ENCODE measurements at regions not wholly inside any gene's neighbourhood (a gene's known extent, or its start where the extent isn't known, plus 50 kb on each side); places are given as distances from the start of the nearest gene placed in this dataset.

DNA sequence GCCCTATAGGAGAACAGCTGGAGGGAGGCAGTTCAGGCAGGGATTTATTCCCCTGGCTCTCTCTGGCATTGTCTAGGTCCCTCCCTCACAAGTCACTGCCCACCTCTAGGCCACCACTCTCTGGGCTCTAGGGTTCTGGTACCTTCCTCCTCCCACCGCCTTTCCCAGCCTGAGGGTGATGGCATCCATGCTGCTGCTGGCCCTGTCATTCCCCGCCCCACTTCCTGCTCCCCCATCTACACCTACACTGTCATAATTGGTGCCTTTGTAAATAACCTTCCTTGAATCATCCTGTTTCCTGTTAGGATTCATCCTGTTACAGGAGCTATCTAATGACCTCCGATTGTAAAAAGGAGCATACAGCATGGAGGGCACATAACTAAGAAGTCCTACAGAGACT, 303.3 kb upstream of the COBL start:
- no peak overlapping the region for H3K9ac ChIP-seq (replicated peaks in 1 of 4; ENCODE audit: extremely low read depth in 1 of 4, low read depth in 3 of 4, low read length in 3 of 4)
- no peak overlapping the region for H4K91ac ChIP-seq (replicated peaks; ENCODE audit: insufficient read length, low read length)
- TF ChIP-seq KDM5A (IDR thresholded peaks at IDR 0.05; ENCODE audit: low read length), result no peak
- TF ChIP-seq EP300 (IDR thresholded peaks at IDR 0.05; ENCODE audit: borderline replicate concordance in 1 of 2, low read depth in 2 of 2, low read length in 2 of 2), result no peak
- no peak for TF ChIP-seq CBX8 (IDR thresholded peaks at IDR 0.05; ENCODE audit: borderline replicate concordance, low read depth, low read length)
- TF ChIP-seq BCL11A (IDR thresholded peaks at IDR 0.05; ENCODE audit: low read depth in 2 of 2, low read length in 2 of 2), result no peak
- TF ChIP-seq MAFK (IDR thresholded peaks at IDR 0.05; ENCODE audit: low read depth, low read length), result no peak
- TF ChIP-seq CTBP2 (IDR thresholded peaks at IDR 0.05; ENCODE audit: borderline replicate concordance, insufficient read depth, insufficient read length, low read length), result no peak
- TF ChIP-seq TEAD4 (IDR thresholded peaks at IDR 0.05; ENCODE audit: low read depth, low read length), result no peak
- TF ChIP-seq EGR1 (IDR thresholded peaks at IDR 0.05; ENCODE audit: borderline replicate concordance, low read depth, low read length), result no peak
- TF ChIP-seq CREB1 (IDR thresholded peaks at IDR 0.05), result no peak
- no peak for TF ChIP-seq EZH2 (IDR thresholded peaks at IDR 0.05; ENCODE audit: low read depth, low read length, severe bottlenecking)
- TF ChIP-seq NANOG (IDR thresholded peaks at IDR 0.05; ENCODE audit: insufficient read depth, low read depth, low read length, poor library complexity, severe bottlenecking), result no peak
- TF ChIP-seq ASH2L (IDR thresholded peaks at IDR 0.05; ENCODE audit: low read length), result no peak
- TF ChIP-seq TAF7 (optimal IDR thresholded peaks at IDR 0.05; ENCODE audit: borderline replicate concordance, low read depth, low read length), result no peak
- TF ChIP-seq SIN3A (conservative IDR thresholded peaks at IDR 0.05 in 1 of 2, IDR thresholded peaks at IDR 0.05 in 1 of 2; ENCODE audit: low read depth in 1 of 2, low read length in 2 of 2), result no peak
- no peak for TF ChIP-seq KDM1A (IDR thresholded peaks at IDR 0.05; ENCODE audit: borderline replicate concordance, low read length)
- FAIRE-seq (no peak), DNase-seq (ENCODE audit: low read depth in 1 of 2, low spot score in 2 of 2) (no peak)
- H3K36me3 ChIP-seq (ENCODE audit: control insufficient read depth in 2 of 4, insufficient read depth in 4 of 4, low read length in 3 of 4), result no peaks in the 10 kb centered on the region
- ChIA-PET POLR2A (ENCODE audit: partially characterized antibody) (no interaction called here), CTCF (ENCODE audit: partially characterized antibody) (no interaction called here)
- H4K20me1 ChIP-seq (replicated peaks in 1 of 2; ENCODE audit: control insufficient read depth in 1 of 2, insufficient read depth in 2 of 2, low read length in 2 of 2), result no peaks in the 10 kb centered on the region
- no peak overlapping the region for H2BK12ac ChIP-seq (ENCODE audit: low read depth, low read length)
- H3K23ac ChIP-seq (ENCODE audit: insufficient read length), result no peak overlapping the region
- H3K79me2 ChIP-seq (ENCODE audit: control insufficient read depth in 1 of 2, insufficient read depth in 2 of 2, low read length in 2 of 2), result no peaks in the 10 kb centered on the region
- H4K5ac ChIP-seq (ENCODE audit: insufficient read length, low read depth, low read length), result no peak overlapping the region
- H3K14ac ChIP-seq (ENCODE audit: insufficient read length), result no peak overlapping the region
- WGBS, 2 experiments (ENCODE audit: extremely low coverage in 1 of 2, insufficient coverage in 1 of 2, insufficient read length in 1 of 2, insufficient replicate concordance in 2 of 2, low coverage in 1 of 2, low lambda C conversion rate in 2 of 2, missing lambda C conversion rate in 1 of 2), result 96% methylated on average over 3 of the region's 3 CpGs; no CpG with 5 or more reads in 1 of the 2 experiments
- H2BK120ac ChIP-seq (replicated peaks; ENCODE audit: low read depth, low read length), result no peak overlapping the region
- H3K4me2 ChIP-seq (ENCODE audit: insufficient read depth in 1 of 2, low read depth in 2 of 2, low read length in 2 of 2), result no peak overlapping the region
- no peak overlapping the region for H4K8ac ChIP-seq (ENCODE audit: extremely low read depth, insufficient read depth, low read length)
- no peak overlapping the region for H2AK5ac ChIP-seq (ENCODE audit: low read depth, low read length)
- no peak overlapping the region for H2BK20ac ChIP-seq (ENCODE audit: low read length)
- no peak overlapping the region for H3K4ac ChIP-seq (replicated peaks; ENCODE audit: insufficient read length, low read depth, low read length)
- no peak overlapping the region for H3K4me3 ChIP-seq (ENCODE audit: extremely low read depth in 1 of 4, insufficient read depth in 2 of 4, low read depth in 3 of 4, low read length in 4 of 4)
- no peak overlapping the region for H3K27ac ChIP-seq (ENCODE audit: low read depth, low read length)
- no peaks in the 10 kb centered on the region for H3K4me1 ChIP-seq (replicated peaks in 1 of 4; ENCODE audit: control insufficient read depth in 3 of 4, insufficient read depth in 4 of 4, low read length in 3 of 4)
- H3K9me3 ChIP-seq (ENCODE audit: insufficient read depth in 2 of 2, low read depth in 1 of 2, low read length in 1 of 2), result peaks cover 8 to 14% of the 10 kb centered on the region in 2 experiments
- no peaks in the 10 kb centered on the region for H3K27me3 ChIP-seq (replicated peaks in 1 of 4; ENCODE audit: control insufficient read depth in 3 of 4, extremely low read depth in 1 of 4, insufficient read depth in 3 of 4, low read length in 3 of 4)
- H3K56ac ChIP-seq (replicated peaks; ENCODE audit: insufficient read length, low read depth, low read length), result no peak overlapping the region
- H2AFZ ChIP-seq (ENCODE audit: low read length), result no peak overlapping the region; the same call in 1 of the 2 replicates
- H2BK15ac ChIP-seq (ENCODE audit: low read length), result no peak overlapping the region
- no peak overlapping the region for H2BK5ac ChIP-seq (ENCODE audit: low read depth, low read length)
- no peaks in the 10 kb centered on the region for H3K23me2 ChIP-seq (ENCODE audit: low read depth, low read length)
- no peak overlapping the region for H3K18ac ChIP-seq (ENCODE audit: extremely low read depth, low read length)
- no peaks in the 10 kb centered on the region for H3K79me1 ChIP-seq (ENCODE audit: low read depth, low read length)

Data from H1 (cell line).